Activated CD8-positive, alpha-beta memory T cell treated with anti-CD3 and anti-CD28 coated beads, Interleukin-2, amount 10 ng/mL, durations not matched to agents 7 days and 5 days (primary cell): ENCODE measurements at regions not wholly inside any gene's neighbourhood (a gene's known extent, or its start where the extent isn't known, plus 50 kb on each side); places are given as distances from the start of the nearest gene placed in this dataset.

Experiments used
- ATAC-seq: fragments of 150-1000 bp; cut with Tn5 transposase; one replicate; pipeline ENCODE4 v1.10.0; 2021; ENCODE audit warnings: moderate library complexity
- CTCF ChIA-PET: fragments of 350-600 bp; sonication (Branson Sonifier 250); formaldehyde crosslinking; loops from one replicate; lab custom pipeline; 2021; ENCODE audit warnings: antibody characterized with exemption; lab: Charles Lee
- DNase-seq: peaks from one replicate; pipeline ENCODE4 v3.0.0-alpha.2; 2020
- H3K27ac Mint-ChIP-seq: one replicate; pipeline ENCODE4 v1.8.0; 2021; ENCODE audit warnings: mild to moderate bottlenecking, mixed read lengths
- H3K27me3 Mint-ChIP-seq: one replicate; pipeline ENCODE4 v1.8.0; 2021; ENCODE audit warnings: mixed read lengths
- H3K36me3 Mint-ChIP-seq: one replicate; pipeline ENCODE4 v1.8.0; 2021; ENCODE audit warnings: mild to moderate bottlenecking, mixed read lengths
- H3K4me1 Mint-ChIP-seq: one replicate; pipeline ENCODE4 v1.8.0; 2021; ENCODE audit warnings: mixed read lengths
- H3K4me3 Mint-ChIP-seq: one replicate; pipeline ENCODE4 v1.8.0; 2021; ENCODE audit warnings: mild to moderate bottlenecking, moderate library complexity, mixed read lengths
- H3K9me3 Mint-ChIP-seq: one replicate; pipeline ENCODE4 v1.8.0; 2022; ENCODE audit warnings: low read depth, mixed read lengths

GRCh38 chrX:28278726-28279125, 297.5 kb upstream of the DCAF8L1 start:
- Mint-ChIP-seq H3K36me3 (no peaks in the 10 kb centered on the region), H3K4me1 (no peaks in the 10 kb centered on the region), H3K27me3 (no peaks in the 10 kb centered on the region), H3K9me3 (no peaks in the 10 kb centered on the region), H3K4me3 (no peak overlapping the region), H3K27ac (no peak overlapping the region)
- ATAC-seq = no peak
- CTCF ChIA-PET = no interaction called here
- no peak for DNase-seq

GRCh38 chrX:28278251-28278650, 297.0 kb upstream of the DCAF8L1 start:
- DNase-seq = no peak
- Mint-ChIP-seq H3K36me3 (no peaks in the 10 kb centered on the region), H3K4me3 (no peak overlapping the region), H3K9me3 (no peaks in the 10 kb centered on the region), H3K4me1 (no peaks in the 10 kb centered on the region), H3K27me3 (no peaks in the 10 kb centered on the region), H3K27ac (no peak overlapping the region)
- no peak for ATAC-seq
- CTCF ChIA-PET = no interaction called here

- H3K27me3 Mint-ChIP-seq = no peaks in the 10 kb centered on the region
- DNase-seq (no peak), ATAC-seq (no peak)
- CTCF ChIA-PET = no interaction called here
- no peak overlapping the region for H3K4me3 Mint-ChIP-seq
- no peaks in the 10 kb centered on the region for H3K9me3 Mint-ChIP-seq
- no peak overlapping the region for H3K27ac Mint-ChIP-seq
- no peaks in the 10 kb centered on the region for H3K4me1 Mint-ChIP-seq
- H3K36me3 Mint-ChIP-seq = no peaks in the 10 kb centered on the region
Measured at GRCh38 chrX:28273736-28274135, 292.5 kb upstream of the DCAF8L1 start.

- H3K9me3 Mint-ChIP-seq = no peaks in the 10 kb centered on the region
- no peak for DNase-seq
- H3K36me3 Mint-ChIP-seq = no peaks in the 10 kb centered on the region
- H3K4me1 Mint-ChIP-seq = no peaks in the 10 kb centered on the region
- no peaks in the 10 kb centered on the region for H3K27me3 Mint-ChIP-seq
- no peak for ATAC-seq
- CTCF ChIA-PET = no interaction called here
- no peak overlapping the region for H3K4me3 Mint-ChIP-seq
- no peak overlapping the region for H3K27ac Mint-ChIP-seq
Measured at GRCh38 chrX:28246675-28247074, 265.4 kb upstream of the DCAF8L1 start.

GRCh38 chrX:28229217-28229616, 248.0 kb upstream of the DCAF8L1 start:
- no peaks in the 10 kb centered on the region for H3K36me3 Mint-ChIP-seq
- peaks cover 2% of the 10 kb centered on the region for H3K9me3 Mint-ChIP-seq
- DNase-seq = no peak
- H3K4me1 Mint-ChIP-seq = no peaks in the 10 kb centered on the region
- H3K4me3 Mint-ChIP-seq = no peak overlapping the region
- CTCF ChIA-PET = no interaction called here
- H3K27me3 Mint-ChIP-seq = no peaks in the 10 kb centered on the region
- no peak for ATAC-seq
- H3K27ac Mint-ChIP-seq = no peak overlapping the region

GRCh38 chrX:28225513-28225912, 244.3 kb upstream of the DCAF8L1 start:
- Mint-ChIP-seq H3K9me3 (peaks cover 2% of the 10 kb centered on the region), H3K36me3 (no peaks in the 10 kb centered on the region), H3K4me3 (no peak overlapping the region), H3K27me3 (no peaks in the 10 kb centered on the region), H3K4me1 (no peaks in the 10 kb centered on the region), H3K27ac (no peak overlapping the region)
- ATAC-seq (no peak), DNase-seq (no peak)
- CTCF ChIA-PET = no interaction called here

GRCh38 chrX:28223991-28224390, 242.7 kb upstream of the DCAF8L1 start:
- ATAC-seq (no peak), DNase-seq (no peak)
- Mint-ChIP-seq H3K36me3 (no peaks in the 10 kb centered on the region), H3K27ac (no peak overlapping the region), H3K4me1 (no peaks in the 10 kb centered on the region), H3K27me3 (no peaks in the 10 kb centered on the region), H3K4me3 (no peak overlapping the region), H3K9me3 (peaks cover 4% of the 10 kb centered on the region)
- CTCF ChIA-PET = no interaction called here

GRCh38 chrX:28223469-28223868, 242.2 kb upstream of the DCAF8L1 start:
- Mint-ChIP-seq H3K27me3 (no peaks in the 10 kb centered on the region), H3K9me3 (peaks cover 3% of the 10 kb centered on the region), H3K4me3 (no peak overlapping the region), H3K4me1 (no peaks in the 10 kb centered on the region), H3K36me3 (no peaks in the 10 kb centered on the region), H3K27ac (no peak overlapping the region)
- no peak for ATAC-seq
- no peak for DNase-seq
- CTCF ChIA-PET = no interaction called here

- no peak for DNase-seq
- CTCF ChIA-PET = no interaction called here
- Mint-ChIP-seq H3K36me3 (no peaks in the 10 kb centered on the region), H3K27me3 (no peaks in the 10 kb centered on the region), H3K27ac (no peak overlapping the region), H3K4me3 (no peak overlapping the region), H3K4me1 (no peaks in the 10 kb centered on the region), H3K9me3 (no peaks in the 10 kb centered on the region)
- ATAC-seq = no peak
Measured at GRCh38 chrX:28205905-28206304, 224.7 kb upstream of the DCAF8L1 start.

GRCh38 chrX:28205126-28205525, 223.9 kb upstream of the DCAF8L1 start:
- no peak for DNase-seq
- ATAC-seq = no peak
- H3K4me3 Mint-ChIP-seq = no peak overlapping the region
- no peak overlapping the region for H3K27ac Mint-ChIP-seq
- H3K36me3 Mint-ChIP-seq = no peaks in the 10 kb centered on the region
- no peaks in the 10 kb centered on the region for H3K27me3 Mint-ChIP-seq
- CTCF ChIA-PET = no interaction called here
- no peaks in the 10 kb centered on the region for H3K9me3 Mint-ChIP-seq
- no peaks in the 10 kb centered on the region for H3K4me1 Mint-ChIP-seq

- CTCF ChIA-PET = no interaction called here
- Mint-ChIP-seq H3K36me3 (no peaks in the 10 kb centered on the region), H3K4me1 (no peaks in the 10 kb centered on the region), H3K27me3 (no peaks in the 10 kb centered on the region), H3K27ac (no peak overlapping the region), H3K4me3 (no peak overlapping the region), H3K9me3 (peaks cover 3% of the 10 kb centered on the region)
- no peak for ATAC-seq
- no peak for DNase-seq
Measured at GRCh38 chrX:28189011-28189410, 207.8 kb upstream of the DCAF8L1 start.

- ATAC-seq (no peak), DNase-seq (no peak)
- Mint-ChIP-seq H3K9me3 (peaks cover 3% of the 10 kb centered on the region), H3K27ac (no peak overlapping the region), H3K4me1 (no peaks in the 10 kb centered on the region), H3K36me3 (no peaks in the 10 kb centered on the region), H3K27me3 (no peaks in the 10 kb centered on the region), H3K4me3 (no peak overlapping the region)
- CTCF ChIA-PET = no interaction called here
Measured at GRCh38 chrX:28188526-28188925, 207.3 kb upstream of the DCAF8L1 start.

- Mint-ChIP-seq H3K36me3 (no peaks in the 10 kb centered on the region), H3K27me3 (no peaks in the 10 kb centered on the region), H3K9me3 (no peaks in the 10 kb centered on the region), H3K27ac (no peak overlapping the region), H3K4me1 (no peaks in the 10 kb centered on the region), H3K4me3 (no peak overlapping the region)
- ATAC-seq (no peak), DNase-seq (no peak)
- CTCF ChIA-PET = no interaction called here
Measured at GRCh38 chrX:28180096-28180495, 198.8 kb upstream of the DCAF8L1 start.

GRCh38 chrX:28178206-28178605, 197.0 kb upstream of the DCAF8L1 start:
- Mint-ChIP-seq H3K4me3 (no peak overlapping the region), H3K27me3 (no peaks in the 10 kb centered on the region), H3K9me3 (no peaks in the 10 kb centered on the region), H3K4me1 (no peaks in the 10 kb centered on the region), H3K36me3 (no peaks in the 10 kb centered on the region), H3K27ac (no peak overlapping the region)
- DNase-seq (no peak), ATAC-seq (no peak)
- CTCF ChIA-PET = no interaction called here

- Mint-ChIP-seq H3K36me3 (no peaks in the 10 kb centered on the region), H3K27me3 (no peaks in the 10 kb centered on the region), H3K9me3 (no peaks in the 10 kb centered on the region), H3K4me1 (no peaks in the 10 kb centered on the region), H3K27ac (no peak overlapping the region), H3K4me3 (no peak overlapping the region)
- no peak for DNase-seq
- CTCF ChIA-PET = no interaction called here
- ATAC-seq = no peak
Measured at GRCh38 chrX:28177202-28177601, 196.0 kb upstream of the DCAF8L1 start.
